ENCODE measurements at regions not wholly inside any gene's neighbourhood (a gene's known extent, or its start where the extent isn't known, plus 50 kb on each side); places are given as distances from the start of the nearest gene placed in this dataset.

- no peak for DNase-seq (ENCODE audit: low spot score)
These were observed 49.6 kb upstream of the AFDN start for GRCh38 chr6:167776906-167777627.

Data from RKO (cell line).